GM12892 (cell line): ENCODE measurements at regions not wholly inside any gene's neighbourhood (a gene's known extent, or its start where the extent isn't known, plus 50 kb on each side); places are given as distances from the start of the nearest gene placed in this dataset.
"Not testable (repeated sequence)": the region's sequence is repeated elsewhere in the genome, so short reads cannot be mapped to it uniquely, and the experiment has no call there.

Experiments
- DNase-seq: peaks from one replicate; pipeline ENCODE4 v3.0.0; 2011; ENCODE audit not compliant: insufficient read length
- FAIRE-seq: peaks from 2 replicates; lab custom pipeline; 2011; peaks lifted over from hg19 to GRCh38; lab: Jason Lieb, UNC
- POLR2A ChIP-seq: IDR thresholded peaks from 2 replicates; pipeline ENCODE4 v1.6.1; 2011; ENCODE audit warnings: low read depth, low read length, control low read depth
- POLR2AphosphoS5 ChIP-seq: IDR thresholded peaks from 2 replicates; pipeline ENCODE4 v1.6.1; 2011; ENCODE audit warnings: low read depth, low read length, control low read depth
- TAF1 ChIP-seq: IDR thresholded peaks from 2 replicates; pipeline ENCODE4 v1.6.1; 2011; ENCODE audit warnings: low read depth, mild to moderate bottlenecking, control low read depth, low read length, borderline replicate concordance

DNA sequence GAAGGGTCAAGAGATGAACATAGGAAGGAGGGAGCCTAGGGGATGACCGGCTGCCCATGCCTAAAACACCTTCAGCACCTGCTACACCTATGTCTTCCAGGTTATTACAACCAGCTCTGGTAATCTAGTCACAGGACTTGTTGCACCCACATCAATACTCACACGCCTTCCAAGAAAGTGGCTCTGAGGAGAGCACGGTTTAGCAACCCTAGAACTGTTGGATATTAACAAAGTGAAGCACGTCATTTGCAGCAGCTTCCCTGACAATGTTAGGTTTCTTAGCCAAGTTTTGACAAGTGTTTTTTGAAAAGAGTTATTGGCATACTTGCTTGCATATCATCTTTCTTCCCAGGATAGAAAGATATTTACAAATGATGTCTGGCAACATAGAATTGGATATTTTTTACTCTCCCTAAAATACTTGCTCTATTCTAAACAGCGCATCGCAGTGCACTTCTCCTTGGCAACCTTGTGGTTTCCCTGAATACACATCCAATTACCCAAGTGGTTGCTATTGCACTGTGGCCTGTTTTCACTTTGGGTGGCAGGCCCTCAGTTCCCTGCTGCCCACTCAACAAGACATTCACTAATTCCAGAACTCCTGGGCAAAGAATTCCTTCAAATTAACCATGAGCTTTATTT is 94.3 kb upstream of the ARHGAP42 start:
- DNase-seq: no peak
- FAIRE-seq: no peak
- no peak for TF ChIP-seq POLR2AphosphoS5
- TF ChIP-seq POLR2A: no peak
- TF ChIP-seq TAF1: no peak

DNA sequence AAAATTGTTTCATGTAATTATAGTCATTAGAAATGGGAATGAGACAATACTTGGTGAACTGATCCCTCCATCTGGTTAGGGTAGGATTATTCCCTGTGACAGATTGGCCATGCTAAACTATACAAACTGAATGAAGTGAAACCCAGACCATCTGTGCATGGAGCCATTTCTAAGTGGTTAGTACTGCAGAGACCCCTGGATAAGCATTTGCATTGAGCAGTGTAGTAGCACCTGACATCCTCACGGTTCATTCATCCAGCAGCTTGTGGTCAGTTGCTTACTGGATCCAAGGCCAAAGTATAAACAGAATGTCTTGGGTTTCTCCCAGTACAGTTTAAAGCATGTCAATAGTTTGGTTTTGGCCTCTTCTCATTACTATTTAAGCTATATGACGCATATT is 93.8 kb upstream of the ARHGAP42 start:
- FAIRE-seq (peak; percentile 30), DNase-seq (no peak)
- TF ChIP-seq TAF1 (no peak), POLR2AphosphoS5 (no peak), POLR2A (no peak)

DNA sequence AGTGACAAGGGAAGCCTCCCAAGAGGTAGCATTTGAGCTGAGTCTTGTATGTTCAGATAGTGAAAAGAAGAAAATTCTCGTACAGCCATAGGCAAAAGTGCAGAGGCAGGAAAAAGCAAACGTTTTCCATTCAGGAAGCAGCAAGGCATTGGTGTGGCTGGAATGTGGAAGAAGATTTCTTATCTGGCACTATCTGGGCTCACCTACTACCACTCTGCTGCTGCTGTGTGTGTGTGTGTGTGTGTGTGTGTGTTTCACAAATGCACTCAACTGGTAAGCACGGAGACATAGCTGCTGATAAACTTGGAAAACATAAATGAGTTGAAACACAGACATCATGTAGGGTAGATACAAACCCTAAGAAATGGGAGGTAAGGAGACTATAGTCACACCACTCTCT is 92.8 kb upstream of the ARHGAP42 start:
- no peak for DNase-seq
- no peak for TF ChIP-seq POLR2A
- TF ChIP-seq POLR2AphosphoS5: no peak
- no peak for TF ChIP-seq TAF1
- FAIRE-seq: no peak

DNA sequence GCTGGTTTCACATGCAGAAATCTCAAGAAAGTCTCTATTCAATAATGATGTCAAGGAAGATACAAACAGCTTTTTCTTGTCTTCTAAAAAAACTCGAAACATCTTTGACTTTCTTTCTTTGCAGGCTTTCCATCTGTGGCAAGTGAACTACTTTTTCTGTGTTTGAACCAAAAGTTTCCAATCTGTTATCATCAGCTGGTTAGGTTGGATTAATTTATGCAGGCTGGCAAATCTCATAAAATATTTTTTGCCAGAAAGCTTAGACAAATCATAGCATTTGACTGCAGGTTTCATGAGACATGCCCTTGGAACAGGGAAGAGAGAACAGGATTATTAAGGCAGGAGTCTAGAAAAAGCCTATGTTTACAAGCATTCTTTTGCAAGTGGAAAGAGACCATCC is 86.1 kb upstream of the ARHGAP42 start:
- DNase-seq: no peak
- TF ChIP-seq POLR2AphosphoS5: no peak
- no peak for TF ChIP-seq POLR2A
- TF ChIP-seq TAF1: no peak
- FAIRE-seq: no peak

DNA sequence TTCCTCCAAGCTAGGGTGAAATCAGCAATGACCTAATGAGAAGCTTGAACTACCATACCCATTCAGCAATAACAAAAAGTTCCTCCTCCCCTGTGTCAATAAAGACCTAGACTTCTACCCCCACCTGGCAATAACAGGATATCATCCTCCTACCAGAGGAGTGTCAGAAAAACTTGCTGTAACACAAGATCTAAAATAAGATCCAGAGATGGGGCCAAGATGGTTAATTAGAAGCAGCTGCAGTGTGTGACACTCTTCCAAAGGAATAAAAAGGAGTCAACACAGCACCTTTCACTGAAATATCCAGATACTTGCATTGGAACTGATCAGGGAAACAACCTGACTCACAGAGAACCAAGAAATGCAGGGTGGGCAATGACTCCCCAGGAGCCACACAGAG is 84.4 kb upstream of the ARHGAP42 start:
- FAIRE-seq (no peak), DNase-seq (no peak)
- TF ChIP-seq TAF1 (no peak), POLR2A (no peak), POLR2AphosphoS5 (no peak)

DNA sequence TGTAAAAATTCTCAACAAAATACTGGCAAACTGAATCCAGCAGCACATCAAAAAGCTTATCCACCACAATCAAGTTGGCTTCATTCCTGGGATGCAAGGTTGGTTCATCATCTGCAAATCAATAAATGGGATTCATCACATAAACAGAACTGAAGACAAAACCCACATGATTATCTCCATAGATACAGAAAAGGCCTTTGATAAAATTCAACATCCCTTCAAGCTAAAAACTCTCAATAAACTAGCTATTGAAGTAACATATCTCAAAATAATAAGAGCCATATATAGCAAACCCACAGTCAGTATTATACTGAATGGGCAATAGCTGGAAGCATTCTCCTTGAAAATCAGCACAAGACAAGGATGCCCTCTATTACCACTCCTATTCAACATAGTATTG is 79.3 kb upstream of the ARHGAP42 start:
- not testable (repeated sequence) for FAIRE-seq, DNase-seq

DNA sequence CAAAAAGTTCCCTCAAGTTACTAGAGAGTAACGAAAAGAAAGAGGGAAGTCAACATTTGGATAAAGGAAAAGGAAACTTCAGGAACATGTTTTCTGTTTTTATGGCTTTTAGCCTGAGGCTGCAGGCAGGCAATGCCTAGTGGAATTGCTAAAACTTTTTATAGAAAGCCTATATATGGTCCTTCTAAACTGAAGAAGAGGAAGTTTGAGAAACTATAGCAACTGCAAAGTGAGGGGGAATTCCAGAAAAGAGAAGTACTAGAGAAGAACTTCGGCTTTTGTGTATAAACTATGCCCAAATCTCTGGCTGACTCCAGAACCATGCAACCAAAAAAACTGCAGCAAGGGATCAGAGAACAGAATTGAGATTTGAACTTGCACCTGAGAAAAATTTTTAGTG is 74.3 kb upstream of the ARHGAP42 start:
- TF ChIP-seq POLR2AphosphoS5 (no peak), TAF1 (no peak), POLR2A (no peak)
- FAIRE-seq: peak; percentile 64
- no peak for DNase-seq

DNA sequence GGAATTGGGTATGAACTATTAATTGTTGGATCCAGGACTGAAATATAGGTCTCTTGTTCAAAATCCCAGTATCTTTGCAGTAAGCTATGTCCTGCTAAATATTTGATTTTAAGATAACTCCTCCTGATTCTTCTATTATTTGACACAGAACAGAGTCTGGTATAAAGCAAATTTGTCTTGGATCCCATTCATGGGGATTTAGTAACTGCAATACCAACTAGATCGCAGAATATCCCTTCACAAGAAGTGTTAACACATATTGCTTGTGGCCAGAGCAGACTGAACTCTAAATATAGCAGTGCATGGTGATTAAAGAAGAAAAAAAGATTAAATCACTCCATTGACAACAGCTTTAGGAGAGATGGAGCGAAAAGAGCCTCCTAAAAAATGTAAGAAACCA is 68.2 kb upstream of the ARHGAP42 start:
- DNase-seq (no peak), FAIRE-seq (no peak)
- TF ChIP-seq POLR2AphosphoS5 (no peak), POLR2A (no peak), TAF1 (no peak)

DNA sequence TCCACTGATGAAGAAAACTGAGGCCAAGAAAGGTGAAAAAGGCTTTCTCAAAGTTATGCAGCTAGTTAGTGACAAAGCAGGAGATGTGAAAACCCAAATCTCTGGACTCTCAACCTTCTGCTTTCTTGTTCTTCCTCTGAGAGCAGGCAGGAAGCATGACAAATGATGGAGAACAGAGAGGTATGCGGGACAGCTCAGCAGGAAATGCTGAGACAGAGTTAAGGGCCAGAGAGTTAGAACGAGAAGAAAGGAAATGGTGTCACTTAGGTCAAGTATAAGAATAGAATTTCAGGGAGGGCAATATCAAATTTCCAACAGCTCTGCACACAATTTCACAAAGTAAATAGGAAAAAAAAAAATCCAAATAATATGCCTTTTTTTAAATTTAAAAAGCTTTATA is 67.6 kb upstream of the ARHGAP42 start:
- FAIRE-seq: no peak
- DNase-seq: no peak
- TF ChIP-seq TAF1: no peak
- no peak for TF ChIP-seq POLR2AphosphoS5
- no peak for TF ChIP-seq POLR2A

DNA sequence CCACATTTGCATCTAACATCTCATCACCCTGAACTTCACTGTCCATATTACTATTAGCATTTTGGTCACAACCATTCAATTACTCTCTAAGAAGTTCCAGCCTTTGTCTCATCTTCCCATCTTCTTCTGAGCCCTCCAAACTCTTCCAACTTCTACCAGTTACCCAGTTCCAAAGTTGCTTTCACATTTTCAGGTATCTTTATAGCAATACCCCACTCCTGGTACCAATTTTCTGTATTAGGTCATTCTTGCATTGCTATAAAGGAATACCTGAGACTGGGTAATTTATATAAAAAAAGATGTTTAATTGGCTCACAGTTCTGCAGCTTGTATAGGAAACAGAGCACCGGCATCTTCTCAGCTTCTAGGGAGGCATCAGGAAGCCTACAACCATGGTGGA is 64.7 kb upstream of the ARHGAP42 start:
- TF ChIP-seq TAF1: no peak
- TF ChIP-seq POLR2A: no peak
- DNase-seq (no peak), FAIRE-seq (no peak)

DNA sequence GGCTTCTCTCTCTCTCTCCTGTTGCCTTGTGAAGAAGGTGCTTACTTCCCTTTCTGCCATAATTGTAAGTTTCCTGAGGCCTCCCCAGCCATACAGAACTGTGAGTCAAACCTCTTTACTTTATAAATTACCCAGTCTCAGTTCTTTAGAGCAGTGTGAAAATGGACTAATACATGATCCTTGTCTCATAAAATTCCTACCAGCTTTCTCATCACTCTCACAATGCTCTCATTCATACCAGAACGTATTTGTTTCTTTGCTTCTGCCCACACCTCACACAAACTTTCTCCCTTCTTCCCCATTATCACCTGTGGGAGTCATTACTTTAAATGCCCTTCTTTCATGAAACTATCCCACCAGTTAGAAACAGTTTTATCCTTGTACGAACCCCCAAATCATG is 62.7 kb upstream of the ARHGAP42 start:
- TF ChIP-seq POLR2AphosphoS5 (no peak), TAF1 (no peak), POLR2A (no peak)
- DNase-seq (no peak), FAIRE-seq (no peak)

DNA sequence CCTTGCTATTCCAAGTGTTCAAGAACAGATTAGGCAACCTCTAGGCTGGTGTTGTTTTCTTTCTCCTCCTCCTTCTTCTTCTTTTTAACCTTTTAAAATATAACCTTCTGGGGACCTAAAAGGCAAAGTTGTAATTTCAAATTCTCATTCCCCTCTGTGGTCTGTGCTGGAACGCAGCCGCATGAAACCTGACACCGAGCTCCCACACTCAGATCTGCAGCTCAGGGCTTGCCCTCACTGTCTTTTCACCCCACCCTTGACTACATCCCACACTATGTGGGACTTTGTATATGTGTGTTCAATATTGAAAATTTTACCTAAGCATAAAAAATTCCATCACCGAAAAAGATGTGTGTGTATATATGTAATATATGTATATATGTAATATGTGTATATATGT is 62.0 kb upstream of the ARHGAP42 start:
- no peak for FAIRE-seq

DNA sequence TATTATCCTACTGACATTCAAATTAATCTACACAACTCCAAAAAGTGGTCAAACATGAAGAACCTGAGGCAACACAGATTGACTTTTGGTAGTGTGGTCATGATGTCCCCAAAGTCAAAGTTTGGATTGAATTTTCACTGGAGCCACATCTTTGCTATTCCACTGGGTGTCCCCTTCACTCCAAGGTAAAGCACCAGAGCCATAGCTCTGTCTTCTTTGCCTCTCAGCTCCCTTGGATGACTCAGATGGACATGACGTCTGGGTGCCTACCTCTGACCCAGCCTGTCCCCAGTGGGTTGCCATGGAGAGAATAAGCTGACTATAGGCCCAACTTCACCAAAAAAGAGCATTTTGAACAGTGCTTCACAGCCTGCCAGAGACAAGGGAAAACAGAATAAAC is 57.4 kb upstream of the ARHGAP42 start:
- no peak for FAIRE-seq
- no peak for TF ChIP-seq TAF1
- TF ChIP-seq POLR2AphosphoS5: no peak
- TF ChIP-seq POLR2A: no peak
- DNase-seq: no peak

More for the DNA sequence above, 62.0 kb upstream of the ARHGAP42 start:
- no peak for TF ChIP-seq TAF1
- DNase-seq: no peak

DNA sequence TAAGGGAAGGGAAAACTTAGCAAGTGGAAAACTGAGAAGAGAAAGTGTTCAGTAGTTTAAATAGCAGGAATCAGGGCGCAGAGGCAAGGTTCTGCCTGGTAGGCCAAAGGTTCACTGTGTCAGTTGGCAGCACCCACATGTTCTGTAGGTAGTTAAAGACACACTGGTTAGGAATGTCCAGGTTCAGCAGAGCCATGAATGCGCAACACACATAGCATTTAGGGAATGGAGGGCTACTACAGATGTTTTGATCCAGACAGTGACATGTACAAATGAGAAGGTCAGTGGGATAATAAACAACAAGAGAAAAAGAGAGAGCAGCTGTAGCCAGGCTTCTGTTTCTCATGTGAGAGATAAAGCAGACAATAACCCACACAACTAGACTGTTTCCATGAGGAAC is 56.2 kb upstream of the ARHGAP42 start:
- FAIRE-seq: no peak
- DNase-seq: no peak
- TF ChIP-seq POLR2A (no peak), TAF1 (no peak), POLR2AphosphoS5 (no peak)

DNA sequence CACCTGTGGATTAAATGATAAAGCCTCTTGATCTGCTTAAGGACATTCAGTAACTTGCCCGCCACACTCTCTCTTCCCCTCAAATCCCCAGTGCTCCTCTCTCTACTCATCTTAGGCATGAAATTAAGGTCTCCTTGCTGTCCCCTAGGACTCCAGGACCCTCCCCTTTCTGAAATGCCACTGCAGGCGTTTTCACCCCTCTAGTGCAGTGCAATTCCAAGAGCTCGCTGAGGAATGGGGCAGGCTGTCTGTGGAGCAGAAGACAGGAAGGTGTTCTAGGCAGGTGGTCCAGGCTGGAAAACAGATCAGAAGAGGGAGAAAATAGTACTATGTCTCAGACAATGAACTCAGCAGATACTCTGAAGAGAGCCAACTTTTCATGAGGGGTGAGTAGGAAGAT is 55.8 kb upstream of the ARHGAP42 start:
- DNase-seq (no peak), FAIRE-seq (no peak)
- no peak for TF ChIP-seq POLR2A
- no peak for TF ChIP-seq TAF1
- no peak for TF ChIP-seq POLR2AphosphoS5
